Mammary epithelial cell (primary cell): ENCODE measurements at regions not wholly inside any gene's neighbourhood (a gene's known extent, or its start where the extent isn't known, plus 50 kb on each side); places are given as distances from the start of the nearest gene placed in this dataset.

Source experiments
- EZH2 ChIP-seq: IDR thresholded peaks from 2 replicates; pipeline ENCODE4 v1.6.1; 2012; ENCODE audit warnings: low read length, inconsistent platforms, borderline replicate concordance
- TF ChIP-seq, protein P1 (sequence below), 2 donors: IDR thresholded peaks in 1 of 2; conservative IDR thresholded peaks in 1 of 2; 2 replicates each; pipeline ENCODE4 v1.5.1; 2011 to 2012; ENCODE audit warnings: inconsistent platforms in 2 of 2, low read length in 2 of 2, mild to moderate bottlenecking in 2 of 2, control low read depth in 1 of 2, low read depth in 1 of 2; ENCODE audit not compliant: insufficient read depth in 1 of 2; ENCODE audit errors: extremely low read depth in 1 of 2

DNA sequence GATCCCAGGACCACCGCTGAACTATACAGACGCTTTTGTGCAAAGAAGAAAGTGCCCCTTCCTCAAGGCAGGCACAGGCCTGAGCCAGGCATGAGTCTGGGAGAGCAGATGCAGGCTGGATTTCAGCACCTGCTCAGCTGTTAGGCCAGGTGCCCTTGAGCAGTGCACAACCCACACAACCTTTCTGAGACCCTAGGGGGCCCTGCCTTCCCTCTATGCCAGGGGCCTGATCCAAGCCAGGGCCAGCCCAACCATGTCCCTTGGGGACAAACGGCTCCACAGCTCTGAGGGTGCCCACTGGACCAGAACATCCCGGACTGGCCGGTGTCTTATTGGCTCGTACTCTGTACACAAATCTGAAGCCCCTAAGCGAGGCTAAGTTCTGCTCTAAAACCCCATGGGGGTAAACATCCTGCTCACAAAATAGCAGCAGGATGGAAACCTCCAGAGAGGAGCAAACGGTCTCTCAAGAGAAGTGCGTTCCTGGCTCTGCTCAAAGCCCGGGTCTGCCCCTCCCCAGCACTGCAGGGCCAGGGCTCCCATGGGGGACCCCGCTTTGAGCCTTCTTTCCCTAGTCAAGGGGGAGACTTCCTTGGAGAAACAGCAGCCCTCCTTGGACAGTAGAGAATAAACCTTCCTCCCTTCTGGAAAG lies 275.1 kb downstream of the NPHP4 start:
- TF ChIP-seq EZH2, result no peak
- TF ChIP-seq, protein P1, sequence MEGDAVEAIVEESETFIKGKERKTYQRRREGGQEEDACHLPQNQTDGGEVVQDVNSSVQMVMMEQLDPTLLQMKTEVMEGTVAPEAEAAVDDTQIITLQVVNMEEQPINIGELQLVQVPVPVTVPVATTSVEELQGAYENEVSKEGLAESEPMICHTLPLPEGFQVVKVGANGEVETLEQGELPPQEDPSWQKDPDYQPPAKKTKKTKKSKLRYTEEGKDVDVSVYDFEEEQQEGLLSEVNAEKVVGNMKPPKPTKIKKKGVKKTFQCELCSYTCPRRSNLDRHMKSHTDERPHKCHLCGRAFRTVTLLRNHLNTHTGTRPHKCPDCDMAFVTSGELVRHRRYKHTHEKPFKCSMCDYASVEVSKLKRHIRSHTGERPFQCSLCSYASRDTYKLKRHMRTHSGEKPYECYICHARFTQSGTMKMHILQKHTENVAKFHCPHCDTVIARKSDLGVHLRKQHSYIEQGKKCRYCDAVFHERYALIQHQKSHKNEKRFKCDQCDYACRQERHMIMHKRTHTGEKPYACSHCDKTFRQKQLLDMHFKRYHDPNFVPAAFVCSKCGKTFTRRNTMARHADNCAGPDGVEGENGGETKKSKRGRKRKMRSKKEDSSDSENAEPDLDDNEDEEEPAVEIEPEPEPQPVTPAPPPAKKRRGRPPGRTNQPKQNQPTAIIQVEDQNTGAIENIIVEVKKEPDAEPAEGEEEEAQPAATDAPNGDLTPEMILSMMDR (conservative IDR thresholded peaks at IDR 0.05 in 1 of 2, IDR thresholded peaks at IDR 0.05 in 1 of 2; ENCODE audit: extremely low read depth in 1 of 2, insufficient read depth in 1 of 2, low read depth in 1 of 2, low read length in 2 of 2), result no peak
